ENCODE measurements at regions not wholly inside any gene's neighbourhood (a gene's known extent, or its start where the extent isn't known, plus 50 kb on each side); places are given as distances from the start of the nearest gene placed in this dataset.
"Not testable (repeated sequence)": the region's sequence is repeated elsewhere in the genome, so short reads cannot be mapped to it uniquely, and the experiment has no call there.

DNA sequence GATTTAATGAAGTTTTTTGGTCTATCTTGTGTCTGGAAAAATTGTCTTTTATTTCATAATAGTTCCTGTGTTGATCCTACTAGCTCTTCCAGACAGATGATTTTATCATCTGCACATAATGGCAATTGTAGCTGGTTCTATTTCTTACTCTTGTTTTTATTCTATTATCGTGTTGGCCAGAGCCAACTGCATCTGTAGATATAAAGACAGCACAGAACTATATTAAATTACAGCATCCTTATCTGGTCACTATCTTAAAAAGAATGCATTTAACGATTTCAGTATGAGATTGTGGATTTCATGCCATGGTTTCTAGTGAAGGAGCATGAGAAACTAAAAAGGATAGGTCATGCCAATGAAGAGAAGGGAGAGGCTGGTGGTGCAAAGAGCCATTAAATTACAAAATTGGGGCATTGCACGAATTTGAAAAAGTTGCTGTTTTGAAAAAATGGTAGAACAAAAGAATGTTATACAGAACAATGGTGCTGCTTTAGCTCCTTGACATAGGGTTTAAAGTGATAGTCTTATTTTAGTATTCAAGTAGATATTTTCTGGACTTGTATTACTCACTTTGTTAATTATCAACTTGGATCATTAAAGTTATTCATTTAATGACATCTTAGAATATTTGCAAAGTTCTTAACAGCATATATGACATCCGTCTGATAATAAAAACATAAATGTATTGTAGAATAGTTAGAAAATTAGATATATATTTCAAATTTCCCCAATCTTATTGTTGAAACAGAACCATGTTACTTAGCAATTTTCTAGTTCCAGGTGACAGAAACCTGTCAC lies 1250.3 kb downstream of the REEP3 start:
- DNase-seq: no peak

DNA sequence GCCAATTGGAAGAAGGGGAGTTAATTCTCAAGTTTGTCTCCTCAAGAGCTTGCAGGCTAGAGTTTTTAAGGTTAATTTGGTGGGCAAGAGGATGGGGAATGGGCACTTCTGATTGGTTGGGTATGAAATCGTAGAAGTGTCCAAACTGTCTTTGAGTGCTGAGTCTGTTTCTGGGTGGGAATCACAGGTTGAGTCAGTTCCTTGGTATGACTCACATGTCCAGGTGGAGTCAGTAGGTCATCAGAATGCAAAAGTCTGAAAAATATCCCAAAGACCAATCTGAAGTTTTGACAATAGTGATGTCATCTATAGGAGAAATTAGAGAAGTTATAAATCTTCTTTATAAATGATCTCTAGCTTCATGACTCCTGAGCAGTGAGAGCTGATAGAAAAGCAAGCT lies 1252.2 kb downstream of the REEP3 start:
- DNase-seq: no peak

DNA sequence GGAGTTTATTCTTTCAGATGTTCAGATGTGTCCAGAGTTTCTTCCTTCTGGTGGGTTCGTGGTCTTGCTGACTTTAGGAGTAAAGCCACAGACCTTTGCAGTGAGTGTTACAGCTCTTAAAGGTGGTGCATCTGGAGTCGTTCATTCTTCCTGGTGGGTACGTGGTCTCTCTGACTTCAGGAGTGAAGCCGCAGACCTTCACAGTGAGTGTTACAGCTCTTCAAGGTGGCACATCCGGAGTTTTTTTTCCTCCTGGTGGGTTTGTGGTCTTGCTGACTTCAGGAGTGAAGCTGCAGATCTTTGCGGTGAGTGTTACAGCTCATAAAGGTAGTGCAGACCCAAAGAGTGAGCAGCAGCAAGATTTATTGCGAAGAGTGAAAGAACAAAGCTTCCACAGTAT lies 1263.2 kb downstream of the REEP3 start:
- DNase-seq: not testable (repeated sequence)

GRCh38 chr10:64785816-64786215 lies 1264.6 kb downstream of the REEP3 start:
- no peak for DNase-seq

- no peak for DNase-seq
Measured at GRCh38 chr10:64786989-64787388, 1265.8 kb downstream of the REEP3 start.

- DNase-seq: no peak
Measured at GRCh38 chr10:64795847-64796246, 1274.6 kb downstream of the REEP3 start.

- no peak for DNase-seq
Measured at GRCh38 chr10:64798297-64798696, 1277.1 kb downstream of the REEP3 start.

GRCh38 chr10:64808233-64808632 lies 1287.0 kb downstream of the REEP3 start:
- DNase-seq: not testable (repeated sequence)

- DNase-seq: not testable (repeated sequence)
Measured at GRCh38 chr10:64810046-64810445, 1288.8 kb downstream of the REEP3 start.

- no peak for DNase-seq
Measured at GRCh38 chr10:64813391-64813790, 1292.2 kb downstream of the REEP3 start.

- no peak for DNase-seq
Measured at GRCh38 chr10:64814201-64814600, 1293.0 kb downstream of the REEP3 start.

GRCh38 chr10:64829888-64830412 lies 1308.7 kb downstream of the REEP3 start:
- DNase-seq: no peak

GRCh38 chr10:64830869-64831268 lies 1309.7 kb downstream of the REEP3 start:
- no peak for DNase-seq

DNA sequence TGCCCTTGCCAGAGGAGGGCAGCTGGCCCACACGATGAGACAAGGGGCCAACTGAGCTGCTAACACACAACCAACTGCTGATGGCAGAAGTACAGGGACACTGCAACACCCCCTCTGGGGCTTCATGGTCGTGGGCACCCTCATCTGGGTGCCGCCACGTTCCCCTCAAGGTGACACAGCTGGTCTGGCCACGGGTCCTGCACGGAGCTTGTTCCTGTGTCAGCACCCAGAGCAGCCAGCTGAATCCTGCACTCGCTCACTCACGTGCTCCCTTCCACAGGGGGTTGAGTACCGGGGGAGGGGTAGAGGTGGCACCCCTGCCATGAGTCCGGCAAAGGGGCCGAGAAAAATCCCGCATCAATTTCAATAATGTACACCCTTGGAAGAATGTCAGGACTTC lies 1319.1 kb downstream of the REEP3 start:
- no peak for DNase-seq

- no peak for DNase-seq
Measured at GRCh38 chr10:64846700-64847099, 1325.5 kb downstream of the REEP3 start.

DNA sequence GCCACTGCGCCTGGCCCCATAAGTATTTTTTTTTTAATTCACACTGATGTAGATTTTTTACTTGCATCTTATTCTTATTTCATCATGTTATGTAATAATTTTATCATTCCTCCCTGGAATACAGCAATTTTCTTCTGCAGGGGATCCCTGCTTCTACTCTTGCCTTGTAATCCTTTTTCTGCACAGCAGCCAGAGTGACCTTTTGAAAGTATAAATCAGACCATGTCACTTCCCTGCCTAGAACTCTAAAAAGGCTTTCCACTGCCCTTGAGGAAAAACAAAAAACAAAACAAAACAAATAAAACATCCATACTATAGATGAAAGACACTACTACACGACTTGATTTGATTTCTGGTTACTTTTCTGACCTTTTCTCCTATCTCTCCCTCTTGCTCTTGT lies 1334.7 kb downstream of the REEP3 start:
- no peak for DNase-seq

DNA sequence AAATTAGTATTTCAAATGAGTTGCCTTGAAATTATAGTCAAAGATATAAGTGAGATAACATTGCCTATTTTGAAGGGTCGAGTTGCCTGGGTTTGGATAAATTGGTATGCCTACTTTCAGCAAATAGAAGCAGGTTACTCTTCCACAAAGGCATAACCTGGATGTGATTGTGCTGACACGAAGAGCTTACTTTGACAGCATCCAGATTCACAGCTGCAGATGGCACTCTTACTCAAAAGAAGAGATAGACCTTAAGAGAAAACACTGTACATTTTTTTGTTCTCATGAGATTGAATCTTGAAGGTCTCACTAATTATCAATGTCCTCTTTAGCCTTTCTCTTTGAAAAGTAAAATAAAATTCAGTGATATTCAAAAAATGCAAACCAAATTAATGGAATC lies 1338.7 kb downstream of the REEP3 start:
- no peak for DNase-seq

- DNase-seq: no peak
Measured at GRCh38 chr10:64863836-64864235, 1342.6 kb downstream of the REEP3 start.

- DNase-seq: no peak
Measured at GRCh38 chr10:64867501-64867962, 1346.3 kb downstream of the REEP3 start.

DNA sequence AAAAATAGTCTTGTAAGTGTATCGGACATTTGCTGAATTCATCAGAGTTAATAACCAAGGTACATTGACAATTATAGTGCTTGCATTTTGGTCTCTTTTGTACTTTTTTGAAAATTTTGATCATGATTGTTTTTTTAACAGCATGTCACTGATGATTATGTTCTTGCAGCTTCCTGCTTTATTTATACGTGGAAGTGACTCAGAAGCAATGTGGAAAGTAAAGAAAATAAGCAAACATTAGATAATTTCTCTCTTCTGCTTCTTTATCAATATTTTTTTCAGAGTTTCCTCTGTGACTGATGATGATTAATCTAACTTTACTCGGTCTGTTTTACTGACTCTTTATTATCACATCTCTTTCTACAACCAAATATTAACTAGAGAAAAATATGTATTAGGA lies 1351.9 kb downstream of the REEP3 start:
- no peak for DNase-seq

DNA sequence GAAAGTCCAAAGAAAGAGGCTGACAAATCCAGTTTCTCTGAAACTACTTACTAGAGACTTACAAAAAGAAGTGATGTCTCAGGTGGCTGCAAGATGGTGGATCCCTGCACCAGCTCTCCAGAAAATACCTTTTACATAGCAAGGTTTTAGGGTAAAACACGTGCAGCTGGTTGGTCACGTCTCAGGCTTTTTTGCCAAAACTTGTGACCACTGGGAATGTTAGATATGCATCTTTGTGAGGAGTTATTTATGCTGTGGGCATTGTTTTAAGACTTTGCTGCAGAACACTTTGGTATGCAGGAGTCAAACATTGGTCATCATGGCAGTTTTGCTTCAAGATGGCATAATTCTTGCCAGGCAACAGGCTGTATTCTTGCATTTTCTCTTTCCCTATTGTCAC lies 1352.8 kb downstream of the REEP3 start:
- no peak for DNase-seq

GRCh38 chr10:64880546-64880945 lies 1359.3 kb downstream of the REEP3 start:
- DNase-seq: no peak

DNA sequence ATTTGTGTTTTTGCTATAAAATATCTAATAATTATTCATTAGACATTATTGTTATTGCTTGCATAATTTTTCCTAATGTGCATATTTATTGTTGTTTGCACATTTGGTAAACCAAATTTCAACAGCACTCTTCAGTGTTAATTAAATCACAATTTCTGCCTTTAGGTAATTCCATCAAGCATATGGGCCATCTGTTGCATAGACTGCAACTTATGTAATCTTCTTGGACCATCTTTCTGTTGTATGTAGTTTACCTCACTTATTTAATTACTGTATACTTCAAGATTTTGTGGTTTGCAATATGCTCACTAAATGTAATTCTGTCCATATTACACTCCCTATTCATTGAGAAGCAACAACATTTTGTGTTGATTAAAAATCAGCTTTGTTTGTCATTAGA lies 1360.1 kb downstream of the REEP3 start:
- no peak for DNase-seq

DNA sequence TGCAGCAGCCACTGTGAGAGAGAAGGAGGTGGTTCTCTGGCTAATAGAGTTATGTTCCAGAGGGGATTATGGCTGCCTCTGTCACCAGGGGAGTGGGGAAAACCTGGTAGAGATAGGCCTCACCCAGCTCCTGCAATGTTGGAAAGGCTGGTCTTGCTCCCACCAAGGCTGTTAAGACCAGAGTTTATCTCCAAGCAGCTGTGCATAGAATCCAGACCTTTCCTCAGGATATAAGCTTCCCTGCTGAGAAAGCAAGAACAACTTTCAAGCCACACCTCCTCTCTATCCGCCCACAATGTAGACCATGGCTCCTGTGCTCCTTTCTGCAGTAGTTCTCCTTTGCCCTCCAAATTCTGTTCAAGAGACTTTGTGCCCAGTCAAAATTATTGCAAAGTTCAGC lies 1375.4 kb downstream of the REEP3 start:
- no peak for DNase-seq

DNA sequence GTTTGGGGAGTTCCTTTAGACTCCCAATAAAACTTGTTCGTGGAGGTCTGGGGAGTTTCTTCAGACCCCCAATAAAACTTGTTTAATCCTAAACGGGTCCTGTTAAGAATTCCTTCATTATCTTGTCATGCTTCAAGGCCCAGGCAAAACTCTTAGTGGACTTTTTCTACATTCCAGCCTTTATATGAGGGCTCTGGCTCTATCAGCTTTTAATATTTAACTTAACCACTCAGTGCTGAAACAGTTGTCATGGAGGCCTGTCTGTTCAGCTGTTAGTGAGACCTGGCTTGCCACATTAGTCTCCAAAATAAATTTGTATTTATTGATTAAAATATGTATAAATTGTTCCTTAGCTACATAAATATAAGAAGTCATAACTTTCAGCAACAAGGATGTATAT lies 1385.1 kb downstream of the REEP3 start:
- DNase-seq: not testable (repeated sequence)

All from GDM1 (cell line).